Activated CD4-positive, alpha-beta T cell treated with anti-CD3 and anti-CD28 coated beads, Interleukin-2, amount 10 ng/mL, durations not matched to agents 7 days and 5 days (primary cell): ENCODE measurements at regions not wholly inside any gene's neighbourhood (a gene's known extent, or its start where the extent isn't known, plus 50 kb on each side); places are given as distances from the start of the nearest gene placed in this dataset.
A peak's percentile ranks its signal among the peaks of the same experiment; 100 is the strongest.
"Not testable (repeated sequence)": the region's sequence is repeated elsewhere in the genome, so short reads cannot be mapped to it uniquely, and the experiment has no call there.

Experiments used
- CTCF ChIA-PET: fragments of 350-600 bp; sonication (Branson Sonifier 250); formaldehyde crosslinking; loops from one replicate; lab custom pipeline; 2021; ENCODE audit warnings: antibody characterized with exemption; lab: Charles Lee
- POLR2A ChIA-PET: fragments of 350-600 bp; sonication (Branson Sonifier 250); formaldehyde crosslinking; loops from one replicate; lab custom pipeline; 2021; ENCODE audit warnings: antibody characterized with exemption; lab: Charles Lee
- DNase-seq: peaks from one replicate; pipeline ENCODE4 v3.0.0-alpha.2; 2020
- H3K27ac Mint-ChIP-seq: one replicate; pipeline ENCODE4 v1.8.0; 2021; ENCODE audit warnings: mild to moderate bottlenecking, moderate library complexity, mixed read lengths
- H3K27me3 Mint-ChIP-seq: one replicate; pipeline ENCODE4 v1.8.0; 2021; ENCODE audit warnings: mixed read lengths
- H3K36me3 Mint-ChIP-seq: one replicate; pipeline ENCODE4 v1.8.0; 2021; ENCODE audit warnings: low read depth, mixed read lengths
- H3K4me1 Mint-ChIP-seq: one replicate; pipeline ENCODE4 v1.8.0; 2021; ENCODE audit warnings: mixed read lengths
- H3K4me3 Mint-ChIP-seq: one replicate; pipeline ENCODE4 v1.8.0; 2021; ENCODE audit warnings: mild to moderate bottlenecking, moderate library complexity, mixed read lengths
- H3K9me3 Mint-ChIP-seq: one replicate; pipeline ENCODE4 v1.8.0; 2021; ENCODE audit warnings: mixed read lengths

DNA sequence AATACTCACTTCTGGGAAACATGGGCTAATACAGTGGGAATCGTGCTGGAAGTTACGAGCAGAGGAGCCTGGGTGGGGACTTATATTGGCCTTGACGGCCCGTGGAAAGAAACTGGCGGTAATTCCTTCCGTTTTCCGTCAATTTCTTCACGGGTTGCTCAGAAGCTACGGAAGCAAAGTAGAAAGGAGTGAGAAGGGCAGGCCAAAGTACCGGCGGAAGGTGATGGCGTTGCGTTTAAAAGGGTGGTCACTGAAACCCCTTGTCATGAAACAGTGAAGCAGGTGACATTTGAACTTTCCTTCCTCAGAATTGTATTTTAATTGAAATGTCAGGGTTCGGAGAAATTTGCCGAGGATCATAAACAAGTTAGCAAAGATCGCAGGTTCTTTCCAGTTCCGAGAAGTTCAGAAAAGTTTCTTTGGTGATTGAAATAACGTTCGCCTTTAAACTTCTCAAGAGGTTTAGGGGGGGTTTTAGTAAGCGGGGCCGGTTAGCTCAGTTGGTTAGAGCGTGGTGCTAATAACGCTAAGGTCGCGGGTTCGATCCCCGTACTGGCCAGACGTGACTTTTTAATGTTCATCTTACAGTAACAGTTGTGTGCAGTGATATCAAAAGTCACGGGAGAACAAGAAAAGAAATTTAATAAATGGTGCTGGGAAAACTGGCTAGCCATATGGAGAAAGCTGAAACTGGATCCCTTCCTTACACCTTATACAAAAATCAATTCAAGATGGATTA, 96.7 kb upstream of the ZNF322 start:
- DNase-seq, H3K4me1 Mint-ChIP-seq, POLR2A ChIA-PET, CTCF ChIA-PET: not testable (repeated sequence)
- H3K4me3 Mint-ChIP-seq: peak overlapping the region; percentile 53
- peaks cover 31% of the 10 kb centered on the region for H3K27me3 Mint-ChIP-seq
- H3K9me3 Mint-ChIP-seq: peaks cover 30% of the 10 kb centered on the region
- H3K36me3 Mint-ChIP-seq: peaks cover 15% of the 10 kb centered on the region
- H3K27ac Mint-ChIP-seq: peak overlapping the region; percentile 59

DNA sequence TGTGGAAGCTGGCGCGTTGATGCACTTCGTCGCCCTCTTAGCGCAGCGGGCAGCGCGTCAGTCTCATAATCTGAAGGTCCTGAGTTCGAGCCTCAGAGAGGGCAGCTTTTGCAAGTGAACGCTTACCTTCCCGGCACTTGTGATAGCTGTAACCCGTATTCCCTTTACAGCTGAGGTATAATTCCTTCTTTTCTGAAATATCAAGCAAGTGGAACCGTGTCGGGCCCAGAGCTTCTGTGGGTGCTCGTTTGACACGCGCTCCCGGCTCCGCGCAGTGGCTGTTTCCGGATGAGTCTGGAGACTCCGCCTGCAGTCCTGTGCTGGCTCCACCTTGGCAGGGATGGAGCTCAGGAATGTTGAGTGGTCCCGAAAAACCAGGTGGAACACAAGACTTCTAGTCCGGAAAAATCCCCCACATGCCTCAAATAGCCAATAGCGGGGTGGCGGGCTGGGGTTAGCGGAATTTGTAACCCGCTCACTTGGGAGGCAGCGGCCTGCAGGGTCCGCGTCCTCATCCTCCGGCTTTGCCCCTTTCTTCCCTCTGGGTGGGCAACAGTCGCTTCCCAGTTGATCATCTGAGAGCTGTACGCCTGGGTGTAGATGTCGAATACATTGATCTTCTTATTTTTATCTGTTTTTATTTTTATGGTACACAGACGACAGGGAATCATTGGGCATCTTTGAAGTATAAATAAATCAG, 106.8 kb upstream of the ZNF322 start:
- H3K4me1 Mint-ChIP-seq, H3K27ac Mint-ChIP-seq, H3K36me3 Mint-ChIP-seq, DNase-seq, POLR2A ChIA-PET, H3K4me3 Mint-ChIP-seq, CTCF ChIA-PET, H3K27me3 Mint-ChIP-seq, H3K9me3 Mint-ChIP-seq: not testable (repeated sequence)

DNA sequence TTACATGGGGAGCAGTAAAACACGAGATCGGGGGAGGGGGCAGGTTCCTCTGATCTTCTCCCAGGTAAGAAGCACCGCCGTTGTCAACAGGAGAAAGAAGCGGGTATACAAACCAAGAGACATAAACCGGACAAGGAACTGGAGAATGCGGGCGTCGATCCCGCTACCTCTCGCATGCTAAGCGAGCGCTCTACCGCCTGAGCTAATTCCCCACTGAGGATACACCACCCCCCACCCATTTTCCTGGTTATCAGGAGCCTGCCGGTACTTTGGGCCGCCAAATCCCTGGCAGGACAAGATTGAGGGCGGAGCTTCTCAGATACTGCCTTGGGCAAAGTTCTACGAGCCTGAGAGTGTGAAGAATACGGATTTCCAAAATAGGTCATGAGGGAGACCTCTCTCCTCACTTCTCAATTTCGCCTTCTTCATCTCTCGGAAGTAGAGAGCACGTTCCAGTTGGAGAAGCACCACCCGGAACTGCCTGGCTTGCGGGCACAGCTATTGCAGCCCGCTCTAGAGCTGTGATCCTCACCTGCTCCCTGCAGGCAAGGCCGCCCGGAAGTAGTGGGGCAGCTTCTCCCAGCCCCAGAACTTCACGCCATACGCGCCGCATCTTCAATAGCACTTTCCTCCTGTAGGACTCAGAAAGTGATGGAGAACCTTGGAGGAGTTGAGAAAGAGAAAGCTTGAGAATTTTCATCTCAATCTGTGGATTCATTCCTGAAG, 111.6 kb upstream of the ZNF322 start:
- POLR2A ChIA-PET, H3K4me3 Mint-ChIP-seq, DNase-seq, H3K4me1 Mint-ChIP-seq, H3K27ac Mint-ChIP-seq, CTCF ChIA-PET, H3K27me3 Mint-ChIP-seq, H3K9me3 Mint-ChIP-seq, H3K36me3 Mint-ChIP-seq: not testable (repeated sequence)

GRCh38 chr6:26773414-26773813, 113.9 kb upstream of the ZNF322 start:
- CTCF ChIA-PET, POLR2A ChIA-PET, H3K27ac Mint-ChIP-seq, H3K4me1 Mint-ChIP-seq, H3K36me3 Mint-ChIP-seq, H3K4me3 Mint-ChIP-seq, H3K9me3 Mint-ChIP-seq, DNase-seq, H3K27me3 Mint-ChIP-seq: not testable (repeated sequence)

DNA sequence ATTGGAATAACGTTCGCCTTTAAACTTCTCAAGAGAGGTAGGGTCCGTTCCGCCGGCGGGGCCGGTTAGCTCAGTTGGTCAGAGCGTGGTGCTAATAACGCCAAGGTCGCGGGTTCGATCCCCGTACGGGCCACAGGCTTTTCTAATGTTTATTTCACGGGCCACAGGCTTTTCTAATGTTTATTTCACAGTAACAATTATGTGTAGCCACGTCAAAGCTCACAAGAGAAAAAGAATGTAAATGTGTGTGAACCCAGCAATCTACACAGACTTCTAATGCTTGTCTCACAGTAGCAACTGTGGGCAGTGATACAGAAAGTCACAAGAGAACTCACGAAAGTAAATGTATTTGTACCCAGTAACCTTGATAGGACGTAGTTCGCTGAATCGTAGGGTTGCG, 121.0 kb upstream of the ZNF322 start:
- H3K4me3 Mint-ChIP-seq, CTCF ChIA-PET, H3K9me3 Mint-ChIP-seq, H3K27ac Mint-ChIP-seq, H3K36me3 Mint-ChIP-seq, DNase-seq, H3K27me3 Mint-ChIP-seq, H3K4me1 Mint-ChIP-seq, POLR2A ChIA-PET: not testable (repeated sequence)

- DNase-seq, H3K36me3 Mint-ChIP-seq, H3K27me3 Mint-ChIP-seq, POLR2A ChIA-PET, CTCF ChIA-PET, H3K9me3 Mint-ChIP-seq, H3K27ac Mint-ChIP-seq, H3K4me1 Mint-ChIP-seq, H3K4me3 Mint-ChIP-seq: not testable (repeated sequence)
Measured at GRCh38 chr6:26795474-26796307, 136.1 kb upstream of the ZNF322 start.

DNA sequence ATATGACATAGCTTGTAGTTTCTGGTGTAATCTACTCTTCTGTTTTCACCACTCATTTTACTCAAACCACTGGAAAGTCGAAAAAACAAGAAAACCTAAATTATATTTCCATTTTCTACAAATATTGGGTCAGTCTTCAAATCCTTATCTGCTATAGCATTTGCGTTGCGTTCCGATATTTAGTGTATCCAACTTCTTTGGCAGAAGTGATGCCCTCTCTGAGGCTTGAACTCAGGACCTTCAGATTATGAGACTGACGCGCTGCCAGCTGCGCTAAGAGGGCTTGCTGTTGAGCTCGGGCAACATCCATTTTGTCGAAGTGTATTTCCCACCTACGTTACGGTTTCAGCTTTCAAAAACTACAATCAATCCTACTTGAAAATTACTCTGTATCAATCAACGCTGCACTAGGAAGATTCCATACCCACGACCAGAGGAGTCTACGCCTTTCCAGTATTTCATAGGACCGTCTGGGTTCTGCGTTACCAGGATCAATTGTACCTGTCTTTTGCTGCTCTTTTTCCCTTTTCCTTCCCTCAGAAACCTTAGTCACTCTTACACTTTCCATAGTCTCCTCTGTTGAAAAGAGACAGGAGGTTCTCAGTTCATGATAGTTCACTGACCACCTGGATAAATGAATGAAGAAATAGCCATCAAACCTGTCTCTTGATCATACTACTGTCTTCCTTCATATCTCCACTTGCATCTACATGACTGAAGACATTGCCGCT, 140.5 kb upstream of the ZNF322 start:
- H3K4me1 Mint-ChIP-seq, DNase-seq, H3K4me3 Mint-ChIP-seq, H3K27me3 Mint-ChIP-seq, H3K9me3 Mint-ChIP-seq, H3K27ac Mint-ChIP-seq, POLR2A ChIA-PET, CTCF ChIA-PET, H3K36me3 Mint-ChIP-seq: not testable (repeated sequence)

- H3K4me3 Mint-ChIP-seq, H3K27me3 Mint-ChIP-seq, POLR2A ChIA-PET, H3K27ac Mint-ChIP-seq, H3K4me1 Mint-ChIP-seq, H3K9me3 Mint-ChIP-seq, DNase-seq, H3K36me3 Mint-ChIP-seq, CTCF ChIA-PET: not testable (repeated sequence)
Measured at GRCh38 chr6:26803762-26804161, 144.2 kb upstream of the ZNF322 start.

DNA sequence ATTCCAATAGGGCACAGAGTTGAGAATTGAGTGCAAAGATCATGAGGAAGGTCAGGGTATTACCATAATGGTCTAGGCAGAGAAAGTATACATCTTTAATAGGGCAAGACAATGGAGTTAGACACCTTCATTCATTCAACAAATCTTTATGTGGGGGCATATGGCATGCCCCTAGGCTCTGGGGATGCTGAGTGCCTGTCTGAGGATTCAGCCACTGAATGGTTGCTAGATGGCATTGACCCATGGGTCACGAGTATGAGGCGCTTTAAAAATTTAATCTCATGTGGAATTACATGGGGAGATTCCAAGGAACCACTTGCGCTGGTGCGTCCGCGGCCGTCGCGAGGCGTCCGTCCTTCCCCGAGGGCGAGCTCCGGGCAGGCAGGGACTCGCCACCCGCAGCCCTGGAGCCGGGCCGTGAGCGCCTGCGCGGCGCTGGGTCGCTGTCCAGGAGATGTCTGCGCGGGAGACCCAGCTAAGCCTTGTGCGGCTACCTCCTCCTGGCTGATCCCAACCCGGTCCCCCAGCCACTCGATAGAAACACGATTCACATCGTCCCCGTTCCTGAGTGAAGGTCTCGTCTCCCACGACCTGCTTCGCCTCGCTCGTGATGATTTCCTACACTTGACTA, 152.1 kb upstream of the ZNF322 start:
- H3K27ac Mint-ChIP-seq, H3K36me3 Mint-ChIP-seq, H3K9me3 Mint-ChIP-seq, H3K4me1 Mint-ChIP-seq, DNase-seq, POLR2A ChIA-PET, H3K27me3 Mint-ChIP-seq, H3K4me3 Mint-ChIP-seq, CTCF ChIA-PET: not testable (repeated sequence)

GRCh38 chr6:26818640-26819225, 159.2 kb upstream of the ZNF322 start:
- H3K4me3 Mint-ChIP-seq, H3K9me3 Mint-ChIP-seq, CTCF ChIA-PET, H3K27ac Mint-ChIP-seq, H3K27me3 Mint-ChIP-seq, DNase-seq, H3K4me1 Mint-ChIP-seq, POLR2A ChIA-PET, H3K36me3 Mint-ChIP-seq: not testable (repeated sequence)

DNA sequence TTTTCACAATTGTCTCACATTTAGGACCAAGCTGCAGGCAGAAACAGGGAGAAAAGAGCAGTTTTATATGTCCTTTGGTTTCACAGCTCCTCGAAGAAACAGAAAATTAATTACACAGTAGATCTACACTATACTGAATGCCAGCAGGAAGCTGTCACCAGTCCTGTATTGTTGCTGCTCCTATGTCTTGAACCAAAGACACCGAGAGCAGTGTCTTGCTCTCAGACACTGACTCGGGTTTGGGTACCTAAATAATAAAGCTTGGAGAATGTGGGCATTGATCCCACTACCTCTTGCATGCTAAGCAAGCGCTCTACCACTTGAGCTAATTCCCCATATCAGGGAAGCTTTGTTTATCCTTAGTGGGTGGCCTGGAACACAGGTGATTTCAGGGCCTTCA, 168.4 kb upstream of the ZNF322 start:
- H3K27me3 Mint-ChIP-seq, H3K27ac Mint-ChIP-seq, DNase-seq, H3K4me1 Mint-ChIP-seq, H3K36me3 Mint-ChIP-seq, CTCF ChIA-PET, POLR2A ChIA-PET, H3K9me3 Mint-ChIP-seq, H3K4me3 Mint-ChIP-seq: not testable (repeated sequence)

DNA sequence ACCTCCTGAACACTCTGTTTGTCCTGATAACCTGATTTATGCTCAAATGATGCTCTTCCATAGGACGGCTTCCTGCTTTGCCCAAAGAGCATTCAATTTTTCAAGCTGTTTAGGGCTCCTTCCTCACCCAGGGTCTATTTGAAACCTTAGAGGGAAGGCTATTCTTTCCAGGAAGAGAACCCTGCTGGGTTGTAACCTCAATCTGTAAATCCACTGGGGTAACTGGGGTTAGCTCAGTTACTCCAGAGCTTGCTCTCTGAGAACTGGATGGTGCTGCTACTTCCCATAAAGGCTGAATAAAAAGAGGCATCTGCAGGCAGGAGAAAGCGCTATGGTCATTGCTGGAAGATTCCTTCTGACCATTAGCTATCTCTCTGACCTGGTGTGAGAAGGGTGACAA, 169.9 kb upstream of the ZNF322 start:
- H3K9me3 Mint-ChIP-seq, H3K36me3 Mint-ChIP-seq, H3K4me1 Mint-ChIP-seq, H3K27me3 Mint-ChIP-seq, CTCF ChIA-PET, H3K27ac Mint-ChIP-seq, H3K4me3 Mint-ChIP-seq, POLR2A ChIA-PET, DNase-seq: not testable (repeated sequence)
